Caco-2 (cell line): ENCODE measurements at regions not wholly inside any gene's neighbourhood (a gene's known extent, or its start where the extent isn't known, plus 50 kb on each side); places are given as distances from the start of the nearest gene placed in this dataset.
"Not testable (repeated sequence)": the region's sequence is repeated elsewhere in the genome, so short reads cannot be mapped to it uniquely, and the experiment has no call there.

Experiments
- BruUV-seq: library from RNA; stranded (reverse); fragments of 400-500 nt; replicated peaks from 2 replicates; lab custom pipeline; 2021; lab: Mats Ljungman, UMichigan
- CTCF ChIA-PET: fragments of 300-600 bp; sonication (Branson Sonifier 250); formaldehyde crosslinking; loops from one replicate; lab custom pipeline; 2022; ENCODE audit warnings: antibody characterized with exemption; lab: Charles Lee
- POLR2A ChIA-PET: fragments of 300-600 bp; sonication (Branson Sonifier 250); formaldehyde crosslinking; loops from one replicate; lab custom pipeline; 2022; ENCODE audit warnings: antibody characterized with exemption; lab: Charles Lee
- DNase-seq, 2 experiments: peaks; one replicate each; pipeline versions ENCODE4 v3.0.0 to v3.0.0-alpha.2; 2020 to 2022
- H3K27me3 ChIP-seq: replicated peaks from 2 replicates; pipeline ENCODE4 v1.6.0; 2011; ENCODE audit warnings: low read length; ENCODE audit not compliant: control insufficient read depth, insufficient read depth
- H3K36me3 ChIP-seq: 2 replicates; pipeline ENCODE4 v1.5.1; 2011; ENCODE audit warnings: low read length; ENCODE audit not compliant: control insufficient read depth, insufficient read depth
- H3K4me1 ChIP-seq: fragments of 250-450 bp; sonication (Bioruptor Pico); 2 replicates; pipeline ENCODE4 v1.5.1; 2020; ENCODE audit warnings: mild to moderate bottlenecking
- H3K4me3 ChIP-seq: 2 replicates; pipeline ENCODE4 v1.5.1; 2011; ENCODE audit warnings: low read depth, mild to moderate bottlenecking, control low read depth, low read length
- H3K9me3 ChIP-seq: fragments of 250-450 bp; sonication (Bioruptor Pico); 2 replicates; pipeline ENCODE4 v1.5.1; 2020; ENCODE audit warnings: mild to moderate bottlenecking, moderate library complexity
- H3K27ac Mint-ChIP-seq: one replicate; pipeline ENCODE4 v1.8.0; 2022; ENCODE audit warnings: mixed read lengths; ENCODE audit not compliant: unreplicated experiment
- H3K27me3 Mint-ChIP-seq: one replicate; pipeline ENCODE4 v1.8.0; 2022; ENCODE audit warnings: mixed read lengths; ENCODE audit not compliant: insufficient read depth, unreplicated experiment
- H3K36me3 Mint-ChIP-seq: one replicate; pipeline ENCODE4 v1.8.0; 2022; ENCODE audit warnings: mild to moderate bottlenecking, mixed read lengths; ENCODE audit not compliant: insufficient read depth, unreplicated experiment
- H3K4me1 Mint-ChIP-seq: one replicate; pipeline ENCODE4 v1.8.0; 2022; ENCODE audit warnings: low read depth, mixed read lengths; ENCODE audit not compliant: unreplicated experiment
- H3K4me3 Mint-ChIP-seq: one replicate; pipeline ENCODE4 v1.8.0; 2022; ENCODE audit warnings: mild to moderate bottlenecking, moderate library complexity, mixed read lengths; ENCODE audit not compliant: unreplicated experiment
- H3K9me3 Mint-ChIP-seq: one replicate; pipeline ENCODE4 v1.8.0; 2022; ENCODE audit warnings: mixed read lengths; ENCODE audit not compliant: unreplicated experiment
- intact Hi-C: fragments of 100-400 bp; cut with micrococcal nuclease; formaldehyde crosslinking; loops from one replicate; pipeline ENCODE4 v1.10.0; 2022; ENCODE audit not compliant: unreplicated experiment
- TF ChIP-seq, protein P1 (sequence below), 2 experiments: fragments of 200-600 bp in 1 of 2; IDR thresholded peaks; 1 replicate in 1 of 2; 2 replicates in 1 of 2; pipeline versions ENCODE4 v1.5.1 to v1.8.0; 2011 to 2022; ENCODE audit warnings: antibody characterized with exemption in 1 of 2, control low read depth in 1 of 2, inconsistent platforms in 1 of 2, low read depth in 1 of 2, low read length in 1 of 2, mild to moderate bottlenecking in 1 of 2, moderate library complexity in 1 of 2; ENCODE audit not compliant: insufficient read depth in 1 of 2, severe bottlenecking in 1 of 2, unreplicated experiment in 1 of 2

- H3K4me3 Mint-ChIP-seq, result no peak overlapping the region
- H3K27ac Mint-ChIP-seq, result no peak overlapping the region
- Histone ChIP-seq H3K4me3 (no peak overlapping the region), H3K9me3 (no peaks in the 10 kb centered on the region), H3K27me3 (no peaks in the 10 kb centered on the region), H3K4me1 (no peaks in the 10 kb centered on the region), H3K36me3 (no peaks in the 10 kb centered on the region)
- POLR2A ChIA-PET, result no interaction called here
- no peaks in the 10 kb centered on the region for H3K27me3 Mint-ChIP-seq
- TF ChIP-seq, protein P1, sequence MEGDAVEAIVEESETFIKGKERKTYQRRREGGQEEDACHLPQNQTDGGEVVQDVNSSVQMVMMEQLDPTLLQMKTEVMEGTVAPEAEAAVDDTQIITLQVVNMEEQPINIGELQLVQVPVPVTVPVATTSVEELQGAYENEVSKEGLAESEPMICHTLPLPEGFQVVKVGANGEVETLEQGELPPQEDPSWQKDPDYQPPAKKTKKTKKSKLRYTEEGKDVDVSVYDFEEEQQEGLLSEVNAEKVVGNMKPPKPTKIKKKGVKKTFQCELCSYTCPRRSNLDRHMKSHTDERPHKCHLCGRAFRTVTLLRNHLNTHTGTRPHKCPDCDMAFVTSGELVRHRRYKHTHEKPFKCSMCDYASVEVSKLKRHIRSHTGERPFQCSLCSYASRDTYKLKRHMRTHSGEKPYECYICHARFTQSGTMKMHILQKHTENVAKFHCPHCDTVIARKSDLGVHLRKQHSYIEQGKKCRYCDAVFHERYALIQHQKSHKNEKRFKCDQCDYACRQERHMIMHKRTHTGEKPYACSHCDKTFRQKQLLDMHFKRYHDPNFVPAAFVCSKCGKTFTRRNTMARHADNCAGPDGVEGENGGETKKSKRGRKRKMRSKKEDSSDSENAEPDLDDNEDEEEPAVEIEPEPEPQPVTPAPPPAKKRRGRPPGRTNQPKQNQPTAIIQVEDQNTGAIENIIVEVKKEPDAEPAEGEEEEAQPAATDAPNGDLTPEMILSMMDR (IDR thresholded peaks at IDR 0.05; ENCODE audit: insufficient read depth in 1 of 2, low read depth in 1 of 2, low read length in 1 of 2, severe bottlenecking in 1 of 2, unreplicated experiment in 1 of 2), result no peak
- no TSS peak for BruUV-seq
- no peak for DNase-seq
- CTCF ChIA-PET, result no interaction called here
- H3K4me1 Mint-ChIP-seq, result no peaks in the 10 kb centered on the region
- H3K9me3 Mint-ChIP-seq, result peaks cover 31% of the 10 kb centered on the region
- H3K36me3 Mint-ChIP-seq, result no peaks in the 10 kb centered on the region
- intact Hi-C loops, result no loop called here
These were observed 683.0 kb upstream of the ADGRB3 start for GRCh38 chr6:67952121-67952520.

GRCh38 chr6:67947762-67948161 is 687.3 kb upstream of the ADGRB3 start:
- not testable (repeated sequence) for H3K27me3 Mint-ChIP-seq

DNA sequence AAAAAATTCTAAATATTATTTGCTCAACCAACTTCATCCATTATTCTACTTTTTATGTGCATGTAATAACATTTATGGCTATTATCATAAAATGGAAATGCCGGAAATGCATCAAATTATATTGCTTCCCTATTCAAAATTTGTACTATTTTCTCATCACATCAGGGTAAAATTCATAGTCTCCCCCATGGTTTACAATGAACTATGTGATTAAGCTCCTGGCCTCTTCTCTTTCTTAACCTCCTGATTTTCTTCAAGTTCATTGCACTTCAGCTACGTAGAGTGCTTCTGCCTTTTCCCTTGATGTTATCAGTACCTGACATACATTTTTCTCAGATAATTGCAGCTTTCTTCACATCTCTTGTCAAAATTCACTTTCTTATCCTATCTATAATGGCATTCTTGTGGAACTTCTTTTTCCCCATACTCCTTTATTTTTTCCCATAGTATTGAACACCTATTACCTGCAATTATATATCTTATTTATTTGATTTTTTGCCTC is 699.1 kb upstream of the ADGRB3 start:
- Histone ChIP-seq H3K4me3 (no peak overlapping the region), H3K9me3 (no peaks in the 10 kb centered on the region), H3K27me3 (no peaks in the 10 kb centered on the region), H3K36me3 (no peaks in the 10 kb centered on the region), H3K4me1 (no peaks in the 10 kb centered on the region)
- Mint-ChIP-seq H3K27ac (no peak overlapping the region), H3K27me3 (no peaks in the 10 kb centered on the region), H3K36me3 (no peaks in the 10 kb centered on the region), H3K4me3 (no peak overlapping the region), H3K9me3 (no peaks in the 10 kb centered on the region), H3K4me1 (no peaks in the 10 kb centered on the region)
- TF ChIP-seq, protein P1 (IDR thresholded peaks at IDR 0.05; ENCODE audit: insufficient read depth in 1 of 2, low read depth in 1 of 2, low read length in 1 of 2, severe bottlenecking in 1 of 2, unreplicated experiment in 1 of 2), result no peak
- intact Hi-C loops, result loop anchor here (10.0 kb wide), 1 partner anchor 1011 kb away; no protein-coding TSS in a partner anchor
- ChIA-PET POLR2A (no interaction called here), CTCF (no interaction called here)
- DNase-seq, result no peak
- no TSS peak for BruUV-seq

More at GRCh38 chr6:67947762-67948161, 687.3 kb upstream of the ADGRB3 start:
- H3K4me3 ChIP-seq, H3K4me1 ChIP-seq, POLR2A ChIA-PET, intact Hi-C loops, H3K36me3 Mint-ChIP-seq, BruUV-seq, H3K4me3 Mint-ChIP-seq, CTCF ChIA-PET, H3K27ac Mint-ChIP-seq, H3K27me3 ChIP-seq, DNase-seq, H3K36me3 ChIP-seq, H3K9me3 ChIP-seq, H3K4me1 Mint-ChIP-seq: not testable (repeated sequence)
- peaks cover 20% of the 10 kb centered on the region for H3K9me3 Mint-ChIP-seq
